ENCODE measurements at regions not wholly inside any gene's neighbourhood (a gene's known extent, or its start where the extent isn't known, plus 50 kb on each side); places are given as distances from the start of the nearest gene placed in this dataset.

- TF ChIP-seq CTCF (IDR thresholded peaks at IDR 0.05; ENCODE audit: insufficient read depth, low read length, missing control alignments): no peak
- DNase-seq (ENCODE audit: low read depth, low spot score): no peak
- H3K4me3 ChIP-seq (ENCODE audit: low read depth, low read length): no peak overlapping the region
- ChIA-PET POLR2A (no interaction called here), CTCF (no interaction called here)
Observed at GRCh38 chr6:78153976-78154375, 501.1 kb downstream of the MEI4 start.

- ChIA-PET CTCF (no interaction called here), POLR2A (no interaction called here)
- no peak for TF ChIP-seq CTCF (IDR thresholded peaks at IDR 0.05; ENCODE audit: insufficient read depth, low read length, missing control alignments)
- DNase-seq (ENCODE audit: low read depth, low spot score): no peak
- H3K4me3 ChIP-seq (ENCODE audit: low read depth, low read length): no peak overlapping the region
Observed at GRCh38 chr6:78157606-78158005, 504.8 kb downstream of the MEI4 start.

GRCh38 chr6:78188891-78189290, 536.1 kb downstream of the MEI4 start:
- DNase-seq (ENCODE audit: low read depth, low spot score): no peak
- TF ChIP-seq CTCF (IDR thresholded peaks at IDR 0.05; ENCODE audit: insufficient read depth, low read length, missing control alignments): no peak
- H3K4me3 ChIP-seq (ENCODE audit: low read depth, low read length): no peak overlapping the region
- POLR2A ChIA-PET: no interaction called here
- CTCF ChIA-PET: no interaction called here

GRCh38 chr6:78192057-78192456, 539.2 kb downstream of the MEI4 start:
- no peak for DNase-seq (ENCODE audit: low read depth, low spot score)
- TF ChIP-seq CTCF (IDR thresholded peaks at IDR 0.05; ENCODE audit: insufficient read depth, low read length, missing control alignments): no peak
- CTCF ChIA-PET: no interaction called here
- POLR2A ChIA-PET: no interaction called here
- H3K4me3 ChIP-seq (ENCODE audit: low read depth, low read length): no peak overlapping the region

GRCh38 chr6:78199044-78199443, 546.2 kb downstream of the MEI4 start:
- ChIA-PET POLR2A (no interaction called here), CTCF (no interaction called here)
- no peak overlapping the region for H3K4me3 ChIP-seq (ENCODE audit: low read depth, low read length)
- no peak for TF ChIP-seq CTCF (IDR thresholded peaks at IDR 0.05; ENCODE audit: insufficient read depth, low read length, missing control alignments)
- no peak for DNase-seq (ENCODE audit: low read depth, low spot score)

GRCh38 chr6:78222226-78222625, 569.4 kb downstream of the MEI4 start:
- no peak for TF ChIP-seq CTCF (IDR thresholded peaks at IDR 0.05; ENCODE audit: insufficient read depth, low read length, missing control alignments)
- no peak overlapping the region for H3K4me3 ChIP-seq (ENCODE audit: low read depth, low read length)
- ChIA-PET CTCF (no interaction called here), POLR2A (no interaction called here)
- no peak for DNase-seq (ENCODE audit: low read depth, low spot score)

All from AG04449 (cell line).